GM21528 (cell line): ENCODE measurements at regions not wholly inside any gene's neighbourhood (a gene's known extent, or its start where the extent isn't known, plus 50 kb on each side); places are given as distances from the start of the nearest gene placed in this dataset.
"Not testable (repeated sequence)": the region's sequence is repeated elsewhere in the genome, so short reads cannot be mapped to it uniquely, and the experiment has no call there.

Experiments
- ATAC-seq: cut with Tn5 transposase; IDR thresholded peaks from one replicate; pipeline ENCODE4 v1.9.1; 2021; ENCODE audit warnings: mild to moderate bottlenecking, moderate library complexity; ENCODE audit not compliant: unreplicated experiment, low FRiP score

DNA sequence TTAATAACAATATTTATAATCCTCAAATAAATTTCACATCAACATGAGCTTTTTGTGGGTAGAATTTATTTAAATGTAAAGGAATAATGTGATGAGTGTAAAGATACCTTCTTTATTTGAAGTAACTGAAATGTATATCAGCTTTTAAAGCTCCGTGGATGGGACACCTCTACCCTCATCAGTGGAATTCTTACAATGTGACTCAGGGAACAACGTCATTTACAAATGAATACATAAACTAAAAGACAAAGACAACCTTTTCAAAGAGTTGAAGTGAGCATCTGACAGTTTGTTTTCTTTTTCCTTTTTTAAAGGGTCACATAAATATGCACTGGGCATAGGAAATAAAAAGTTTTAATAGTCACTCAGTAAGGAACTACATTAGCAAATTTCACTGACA is 1127.0 kb upstream of the CRIM1 start:
- no peak for ATAC-seq

DNA sequence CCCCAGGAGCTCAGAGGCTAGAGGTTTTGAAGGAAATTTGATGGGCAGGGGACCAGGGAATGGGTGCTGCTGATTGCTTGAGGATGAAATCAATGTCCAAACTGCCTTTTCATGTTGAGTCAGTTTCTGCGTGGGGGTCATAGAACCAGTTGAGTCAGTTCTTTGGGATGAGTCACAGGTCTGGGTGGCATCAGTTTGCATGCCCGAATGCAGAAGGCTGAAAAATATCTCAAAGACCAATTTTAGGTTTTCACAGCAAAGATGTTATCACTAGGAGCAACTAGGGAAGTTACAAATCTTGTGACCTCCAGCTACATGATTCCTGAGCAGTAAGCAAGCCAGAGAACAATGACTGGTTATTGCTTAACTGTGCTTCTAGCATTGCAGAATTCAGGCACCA is 1135.1 kb upstream of the CRIM1 start:
- ATAC-seq = no peak

DNA sequence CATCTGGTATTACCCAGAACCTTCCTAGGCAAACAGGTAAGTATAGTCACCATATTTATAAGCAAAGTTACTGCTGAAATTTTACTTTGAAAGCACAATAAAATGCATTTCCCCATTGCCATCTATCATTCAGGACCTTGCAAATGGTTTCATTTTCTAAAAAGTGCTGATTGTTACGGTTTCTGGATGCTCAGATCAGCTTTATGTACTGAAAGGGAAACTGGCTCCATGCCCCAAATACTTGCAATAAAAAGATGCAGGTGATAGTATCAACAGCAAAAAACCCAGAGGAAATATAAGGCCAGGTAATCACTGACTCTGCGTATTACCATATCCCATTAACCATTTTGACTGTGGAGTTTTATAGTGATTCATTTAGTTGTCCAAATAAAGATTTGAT is 1150.7 kb upstream of the CRIM1 start:
- no peak for ATAC-seq

DNA sequence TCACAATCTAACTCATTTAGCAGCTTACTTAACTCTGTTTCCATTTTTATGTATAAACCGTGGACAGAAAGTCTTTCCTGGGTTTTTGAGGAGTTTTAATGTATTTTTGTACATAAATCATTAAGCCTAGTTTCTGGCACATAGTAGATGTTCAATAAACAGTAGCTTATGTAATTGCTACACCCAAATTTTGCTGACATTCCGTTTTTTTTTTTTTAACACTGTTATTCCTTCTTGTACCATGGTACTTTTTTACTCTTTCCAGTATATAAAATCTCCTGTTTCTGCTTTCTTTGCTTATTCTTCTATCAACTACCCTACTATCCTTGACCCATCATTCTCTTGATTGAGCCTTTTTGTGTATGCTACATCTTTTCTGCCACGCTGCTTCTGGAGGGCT is 1151.3 kb upstream of the CRIM1 start:
- ATAC-seq = no peak

DNA sequence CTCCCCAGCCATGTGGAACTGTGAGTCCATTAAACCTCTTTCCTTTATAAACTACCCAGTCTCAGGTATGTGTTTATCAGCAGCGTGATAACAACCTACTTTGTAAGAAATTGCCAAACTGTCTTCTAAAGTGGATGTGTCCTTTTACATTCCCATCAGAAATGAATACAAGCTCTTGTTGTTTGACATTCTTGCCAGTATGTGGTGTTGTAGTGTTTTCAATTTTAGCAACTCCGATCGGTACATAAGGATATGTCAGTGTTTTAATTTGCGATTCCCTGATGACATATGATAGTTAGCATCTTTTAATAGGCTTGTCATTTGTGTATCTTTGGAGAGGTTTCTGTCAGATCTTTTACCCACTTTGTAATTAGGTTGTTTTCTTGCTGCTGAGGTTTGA is 1156.3 kb upstream of the CRIM1 start:
- ATAC-seq = no peak

DNA sequence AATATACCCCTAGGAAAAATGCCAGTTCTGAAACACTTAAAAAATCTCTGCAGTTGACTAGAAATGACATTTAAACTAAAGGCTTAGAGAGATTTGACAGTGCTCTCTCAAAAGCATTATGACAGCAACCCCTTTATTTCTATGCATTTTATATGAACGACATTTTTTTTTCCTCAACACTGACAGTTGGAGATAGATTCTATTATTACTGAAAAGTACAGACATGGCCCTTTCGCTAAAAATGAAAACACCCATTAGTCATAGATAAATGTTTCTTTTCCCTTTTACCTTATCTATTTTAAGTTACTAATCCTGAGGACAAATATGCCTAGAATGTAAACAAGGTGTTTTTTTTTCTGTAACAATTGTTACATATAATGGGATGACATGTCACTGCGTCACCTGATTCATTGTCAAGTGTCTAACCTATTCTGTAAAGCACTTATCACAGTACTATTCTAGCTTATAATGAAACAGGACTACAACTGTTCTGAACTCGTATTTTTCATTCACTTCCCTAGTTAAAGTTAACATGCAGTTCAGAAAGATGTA is 1169.6 kb upstream of the CRIM1 start:
- no peak for ATAC-seq

DNA sequence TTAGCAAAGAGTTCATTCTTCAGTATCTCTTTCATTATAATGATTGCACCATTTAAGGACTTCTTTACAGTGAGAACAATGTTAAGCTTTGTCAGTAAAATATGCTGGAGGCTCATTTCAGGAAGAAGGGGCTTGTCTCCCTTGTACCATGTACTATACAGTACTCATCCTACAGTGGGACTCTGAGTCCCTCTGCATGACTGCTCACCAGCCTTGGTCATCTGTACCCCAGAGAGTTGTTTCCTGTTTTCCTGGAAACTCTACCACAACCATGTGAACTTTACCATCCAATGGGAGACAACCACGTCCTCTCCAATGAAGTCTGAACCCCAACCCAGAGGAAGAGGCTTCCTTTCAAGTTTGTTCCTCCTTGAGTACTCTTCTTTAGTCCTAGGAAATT is 1171.1 kb upstream of the CRIM1 start:
- no peak for ATAC-seq

DNA sequence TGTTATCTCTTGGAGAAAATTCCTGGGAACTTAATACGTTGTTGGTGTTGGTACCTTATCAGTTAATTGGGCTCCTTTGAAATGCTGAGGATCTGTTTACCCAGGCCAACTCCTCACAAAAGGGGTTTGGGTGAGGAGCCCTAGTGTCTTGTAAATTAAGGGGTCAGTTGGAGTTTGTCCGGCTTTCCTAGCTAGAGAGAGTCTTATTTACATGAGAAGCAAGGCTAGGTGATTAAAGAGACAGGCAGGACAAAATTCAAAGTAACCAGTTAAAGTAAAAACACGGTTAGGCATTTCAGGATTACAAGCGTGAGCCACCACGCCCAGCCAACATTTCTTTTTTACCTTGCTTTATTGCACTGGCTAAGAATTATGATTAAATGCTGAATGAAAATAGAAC is 1178.9 kb upstream of the CRIM1 start:
- ATAC-seq = not testable (repeated sequence)

DNA sequence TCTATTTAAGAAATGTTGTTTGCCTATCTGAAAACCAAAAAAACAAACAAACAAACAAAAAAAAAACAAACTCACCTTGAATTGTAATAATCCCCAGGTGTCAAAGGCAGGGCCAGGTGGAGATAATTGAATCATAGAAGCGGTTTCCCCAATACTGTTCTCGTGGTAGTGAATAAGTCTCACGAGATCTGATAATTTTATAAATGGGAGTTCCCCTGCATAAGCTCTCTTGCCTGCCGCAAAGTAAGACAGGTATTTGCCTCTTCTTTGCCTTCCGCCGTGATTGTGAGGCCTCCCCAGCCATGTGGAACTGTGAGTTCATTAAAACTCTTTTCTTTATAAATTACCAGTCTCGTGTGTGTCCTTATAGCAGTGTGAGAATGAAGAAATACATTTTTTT is 1180.7 kb upstream of the CRIM1 start:
- no peak for ATAC-seq

DNA sequence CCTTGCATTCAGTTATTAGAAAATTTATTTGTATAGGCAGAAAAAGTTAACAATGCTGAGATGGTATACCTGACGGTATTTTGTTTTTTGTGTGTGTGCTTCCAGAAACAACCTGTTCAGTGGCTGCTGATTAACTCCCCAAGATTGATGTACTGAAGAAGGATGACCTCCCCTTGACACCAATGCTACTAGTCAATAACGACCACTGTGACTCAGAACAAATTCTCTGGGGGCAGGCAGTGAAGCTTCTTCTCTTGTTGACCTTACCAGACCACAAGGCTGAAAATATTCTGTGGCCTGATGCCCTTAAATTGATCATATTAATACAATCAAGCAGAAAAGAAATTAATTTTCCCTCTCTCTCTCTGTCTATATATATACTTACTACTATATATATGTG is 1182.9 kb upstream of the CRIM1 start:
- no peak for ATAC-seq

DNA sequence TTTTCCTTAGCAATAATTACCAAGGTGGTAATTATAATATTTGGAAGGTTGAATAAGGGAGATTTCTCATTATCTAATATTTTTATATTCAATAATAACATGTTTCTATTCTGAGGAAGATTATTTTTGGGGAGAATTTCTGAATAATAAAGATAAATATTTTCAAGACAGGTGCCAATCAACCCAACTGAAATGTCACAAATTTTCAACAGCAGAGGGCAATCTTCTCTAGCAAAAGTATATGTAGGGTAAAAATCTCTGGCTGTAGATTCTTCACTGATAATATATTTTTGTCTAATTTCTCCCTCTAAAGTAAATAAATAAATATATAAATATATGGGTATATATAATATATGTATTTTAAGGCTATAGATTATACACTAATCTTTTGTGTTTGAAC is 1187.2 kb upstream of the CRIM1 start:
- no peak for ATAC-seq

DNA sequence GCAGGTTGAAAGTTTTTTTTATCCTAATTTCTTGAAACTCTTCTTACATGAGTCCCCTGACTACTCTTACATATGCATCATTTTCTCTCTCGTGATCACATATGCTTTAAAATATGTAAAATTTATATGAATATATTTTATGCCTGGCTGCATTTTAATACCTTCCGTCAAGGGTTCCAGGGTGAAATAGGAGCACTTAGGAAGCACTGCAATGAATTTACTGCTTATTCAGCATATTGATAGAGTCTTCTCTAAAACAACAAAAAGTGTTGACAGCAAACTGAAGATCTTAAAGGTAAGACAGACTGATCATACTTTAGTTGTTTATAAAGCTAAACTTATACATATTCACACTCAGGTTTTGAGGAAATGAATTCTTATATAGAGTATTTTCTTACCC is 1191.6 kb upstream of the CRIM1 start:
- ATAC-seq = no peak

DNA sequence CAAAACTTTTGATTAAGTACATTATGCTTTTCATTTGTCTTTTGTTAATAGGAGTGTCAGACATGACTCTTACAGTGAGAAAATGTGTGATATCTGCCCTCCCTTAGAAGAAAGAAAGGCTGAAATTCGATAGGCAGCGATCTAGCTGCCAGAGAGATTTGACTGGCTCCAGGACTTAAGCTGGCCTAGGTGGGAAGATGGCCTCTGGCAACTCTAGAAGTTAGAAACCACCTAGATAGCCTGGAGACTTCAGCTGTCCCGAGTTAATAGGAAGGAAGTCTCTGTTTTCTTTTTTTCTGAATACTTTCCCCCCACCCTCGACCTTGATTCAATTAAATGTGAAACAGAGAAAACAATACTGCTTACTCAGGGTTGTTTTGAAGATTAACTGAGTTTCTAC is 1194.7 kb upstream of the CRIM1 start:
- no peak for ATAC-seq

DNA sequence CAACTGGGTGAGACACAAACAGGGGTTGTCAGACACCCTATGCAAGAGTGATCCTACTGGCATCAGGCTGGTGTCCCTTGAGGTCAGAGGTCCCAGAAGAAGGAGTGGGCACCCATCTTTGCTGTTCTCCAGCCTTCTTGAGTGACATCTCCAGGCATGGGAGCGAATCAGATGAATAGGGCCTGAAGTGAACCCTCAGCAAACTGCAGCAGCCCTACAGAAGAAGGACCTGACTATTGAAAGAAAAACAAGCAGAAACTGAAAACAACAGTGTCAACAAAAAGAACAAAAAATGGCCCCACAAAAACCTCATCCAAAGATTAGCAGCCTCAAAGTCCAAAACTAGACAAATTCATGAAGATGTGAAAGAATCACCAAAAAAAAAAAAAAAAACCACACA is 1229.7 kb upstream of the CRIM1 start:
- ATAC-seq = no peak

DNA sequence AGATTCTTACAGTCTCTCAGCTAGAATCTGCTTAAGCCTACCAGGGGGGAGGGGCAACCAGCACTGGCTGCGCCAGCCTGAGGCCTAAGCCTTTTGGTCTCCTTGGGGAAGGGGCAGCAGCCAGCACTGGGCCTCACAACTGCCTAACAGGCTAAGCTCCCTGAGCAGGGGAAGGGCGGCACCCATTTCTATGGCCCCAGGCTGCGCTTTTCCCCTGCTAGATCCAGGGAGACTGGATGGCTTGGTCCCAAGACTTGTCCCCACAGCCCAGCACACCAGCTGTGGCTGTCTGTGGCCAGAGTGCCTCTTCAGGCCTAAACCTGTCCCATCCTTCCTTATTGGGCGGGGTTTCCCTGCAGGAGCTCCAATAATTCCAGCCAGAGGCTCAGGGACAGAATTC is 1230.3 kb upstream of the CRIM1 start:
- ATAC-seq = no peak

DNA sequence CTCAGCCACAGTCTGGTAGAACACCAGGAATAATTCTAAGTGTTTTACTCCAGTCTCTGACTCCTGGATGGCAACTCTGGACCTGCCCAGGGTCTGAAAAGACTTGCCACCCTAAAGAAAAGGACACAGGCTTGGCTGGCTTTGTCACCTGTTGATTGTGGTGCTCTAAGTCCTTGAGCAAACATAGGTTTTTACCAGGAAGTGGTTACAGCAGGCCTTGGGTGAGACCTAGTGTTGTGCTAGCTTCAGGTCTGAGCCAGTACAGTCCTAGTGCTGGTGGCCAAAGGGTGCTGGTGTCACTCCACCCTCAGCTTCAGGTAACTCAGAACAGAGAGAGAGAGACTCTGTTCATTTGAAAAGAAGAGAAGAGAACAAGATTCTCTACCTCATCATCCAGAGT is 1239.4 kb upstream of the CRIM1 start:
- no peak for ATAC-seq

DNA sequence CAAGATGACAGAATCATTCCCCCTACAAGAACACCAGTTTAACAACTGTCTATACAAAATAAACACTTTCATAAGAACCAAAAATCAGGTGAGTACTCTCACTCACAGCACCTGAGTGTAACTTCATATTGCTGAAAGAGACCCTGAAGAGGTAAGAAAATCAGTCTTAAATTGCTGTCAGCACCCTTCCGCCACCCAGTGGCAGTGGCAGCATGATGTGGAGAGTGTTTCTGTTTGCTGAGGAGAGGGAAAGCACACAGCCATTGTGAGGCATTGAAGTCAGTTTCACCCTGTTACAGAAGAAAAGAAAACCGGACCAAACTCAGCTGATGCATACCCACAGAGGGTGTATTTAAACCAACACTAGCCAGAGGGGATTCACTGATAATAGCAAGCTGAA is 1240.8 kb upstream of the CRIM1 start:
- no peak for ATAC-seq

DNA sequence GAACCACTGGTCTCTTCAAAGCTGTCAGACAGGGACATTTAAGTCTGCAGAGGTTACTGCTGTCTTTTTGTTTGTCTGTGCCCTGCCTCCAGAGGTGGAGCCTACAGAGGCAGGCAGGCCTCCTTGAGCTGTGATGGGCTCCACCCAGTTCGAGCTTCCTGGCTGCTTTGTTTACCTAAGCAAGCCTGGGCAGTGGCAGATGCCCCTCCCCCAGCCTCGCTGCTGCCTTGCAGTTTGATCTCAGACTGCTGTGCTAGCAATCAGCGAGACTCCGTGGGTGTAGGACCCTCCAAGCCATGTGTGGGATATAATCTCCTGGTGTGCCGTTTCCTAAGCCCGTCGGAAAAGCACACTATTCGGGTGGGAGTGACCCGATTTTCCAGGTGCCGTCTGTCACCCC is 1243.2 kb upstream of the CRIM1 start:
- ATAC-seq = not testable (repeated sequence)

DNA sequence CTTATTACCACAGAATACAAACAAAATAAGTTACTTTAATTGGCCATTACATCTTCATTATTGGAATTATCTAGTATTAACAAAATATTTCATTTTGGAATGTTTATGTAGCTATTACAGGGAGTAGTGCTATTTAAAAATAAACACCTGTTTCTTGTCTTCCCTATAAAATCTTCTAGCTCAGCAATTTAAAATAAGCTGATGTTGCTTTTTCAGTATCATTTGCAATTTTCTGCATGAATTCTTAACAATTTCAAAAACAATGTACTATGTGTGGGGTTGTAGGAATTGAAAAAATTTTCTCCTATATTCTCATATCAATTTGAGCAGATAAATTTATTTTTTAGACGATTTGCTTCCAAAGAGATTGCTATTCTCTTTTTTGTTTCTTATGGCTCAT is 1251.3 kb upstream of the CRIM1 start:
- ATAC-seq = no peak

DNA sequence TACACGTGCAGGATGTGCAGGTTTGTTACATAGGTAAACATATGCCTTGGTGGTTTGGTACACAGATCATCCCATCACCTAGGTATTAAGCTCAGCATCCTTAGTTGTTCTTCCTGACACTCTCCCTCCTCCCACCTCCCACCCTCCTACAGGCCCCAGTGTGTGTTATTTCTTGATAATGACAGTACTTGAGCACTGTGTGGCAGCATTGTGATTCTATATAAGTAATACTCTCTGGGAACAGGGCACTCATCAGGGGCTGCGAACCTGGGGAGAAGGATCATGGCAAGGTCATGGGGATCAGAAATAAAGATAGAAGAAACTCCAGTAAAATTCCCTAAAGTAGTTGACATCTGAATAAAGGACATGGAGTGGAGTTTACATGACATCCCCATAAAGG is 1256.2 kb upstream of the CRIM1 start:
- no peak for ATAC-seq

DNA sequence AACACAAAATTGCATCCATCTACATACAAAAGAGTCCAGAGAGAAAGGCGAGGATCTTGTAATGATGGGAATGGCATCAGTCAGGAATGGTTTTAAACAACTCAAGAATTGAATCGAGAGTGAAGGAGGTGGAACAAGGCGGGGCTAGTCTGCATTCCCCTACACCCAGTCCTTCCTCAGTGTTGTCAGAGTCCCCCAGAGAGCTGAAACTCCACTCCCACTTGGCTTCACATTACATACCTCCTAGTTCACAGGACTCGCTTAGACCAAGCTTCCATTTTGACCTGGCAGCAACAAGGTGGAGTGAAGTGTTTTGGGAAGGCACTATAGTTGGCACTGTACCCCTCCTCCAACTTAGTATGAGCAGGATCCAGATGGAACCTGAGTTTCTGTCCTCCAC is 1273.5 kb upstream of the CRIM1 start:
- ATAC-seq = no peak

DNA sequence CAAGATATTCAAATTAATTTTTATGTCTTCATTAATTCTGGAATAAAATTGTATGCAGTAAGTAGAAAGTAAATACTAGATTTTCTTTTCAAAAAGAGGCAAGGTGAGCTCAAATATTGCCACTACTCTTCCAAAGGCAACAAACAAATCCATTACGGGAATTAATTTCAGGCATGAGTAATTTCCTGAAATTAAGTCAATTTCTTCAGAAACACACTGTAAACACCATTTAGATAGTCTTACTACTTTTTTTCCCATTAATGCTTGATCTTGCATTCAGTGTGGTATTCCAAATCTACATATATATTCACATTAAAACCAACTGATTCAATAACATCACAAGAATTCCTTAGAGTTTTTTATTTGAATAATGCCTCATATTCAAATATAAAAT is 1274.0 kb upstream of the CRIM1 start:
- no peak for ATAC-seq

DNA sequence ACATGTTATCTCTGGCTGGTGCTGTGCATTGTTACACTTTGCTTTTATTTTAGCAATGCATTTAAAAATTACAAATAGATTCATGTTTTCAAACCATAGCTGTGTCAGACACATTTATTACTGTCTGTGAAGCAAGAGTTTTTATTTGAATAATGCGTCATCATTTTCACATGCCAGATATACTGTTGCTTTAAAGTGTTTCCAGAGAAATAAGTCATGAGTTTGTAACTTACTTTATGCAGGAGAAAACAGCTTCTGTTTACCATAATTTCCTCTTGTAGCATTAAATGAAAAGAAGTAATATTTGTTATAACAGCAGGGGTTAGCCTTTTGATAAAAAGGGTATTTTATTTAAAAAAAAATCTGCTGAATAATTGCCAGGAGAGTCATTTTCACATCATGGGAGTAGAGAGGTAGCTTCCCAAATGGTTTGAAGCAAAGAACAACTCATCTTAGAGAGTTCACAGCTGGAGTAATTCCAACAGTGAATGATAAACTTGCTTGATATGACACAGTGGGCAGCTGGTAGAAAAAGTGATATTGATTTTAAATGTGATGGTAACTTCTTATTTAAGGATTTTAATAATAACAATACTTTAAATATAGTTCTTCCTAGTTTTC is 1274.5 kb upstream of the CRIM1 start:
- no peak for ATAC-seq
